Psoas muscle (tissue), 7 donors: ENCODE measurements at regions not wholly inside any gene's neighbourhood (a gene's known extent, or its start where the extent isn't known, plus 50 kb on each side); places are given as distances from the start of the nearest gene placed in this dataset.

Experiments used
- ATAC-seq, 4 donors: fragments of 200-7000 bp; cut with Tn5 transposase; one replicate each; pipeline ENCODE4 v1.9.1; 2020; ENCODE audit warnings: moderate library complexity in 3 of 4, mild to moderate bottlenecking in 2 of 4
- DNase-seq, 2 donors: peaks; one replicate each; pipeline ENCODE4 v3.0.0-alpha.2; 2020
- H3K27ac ChIP-seq: fragments of 200-600 bp; one replicate; pipeline ENCODE4 v1.8.0; 2022
- H3K27me3 ChIP-seq, 3 donors: fragments of 200-600 bp in 1 of 3; one replicate each; pipeline versions ENCODE4 v1.6.1 to v1.8.0; 2013 to 2022; ENCODE audit warnings: low read length in 2 of 3, mild to moderate bottlenecking in 2 of 3, moderate library complexity in 1 of 3; ENCODE audit not compliant: insufficient read depth in 3 of 3
- H3K36me3 ChIP-seq, 2 donors: fragments of 200-600 bp in 1 of 2; one replicate each; pipeline versions ENCODE4 v1.6.1 to v1.8.0; 2013 to 2022; ENCODE audit warnings: low read depth in 1 of 2, mild to moderate bottlenecking in 1 of 2, moderate library complexity in 1 of 2; ENCODE audit not compliant: insufficient read depth in 1 of 2
- H3K4me1 ChIP-seq: fragments of 200-600 bp; one replicate; pipeline ENCODE4 v1.8.0; 2022
- H3K4me3 ChIP-seq: fragments of 200-600 bp; one replicate; pipeline ENCODE4 v1.8.0; 2022; ENCODE audit warnings: mild to moderate bottlenecking
- H3K9me3 ChIP-seq: fragments of 200-600 bp; one replicate; pipeline ENCODE4 v1.8.0; 2022
- CTCF ChIP-seq: fragments of 200-600 bp; IDR thresholded peaks from one replicate; pipeline ENCODE4 v1.8.0; 2022; ENCODE audit warnings: antibody characterized with exemption
- WGBS, 3 donors: extraction: QIAGEN DNeasy Blood & Tissue Kit; methylation state at CpG; one replicate each; pipeline versions ENCODE4 v1.1.6 to v1.1.7; 2013; 5-methylcytosine and 5-hydroxymethylcytosine counted together
- intact Hi-C, 2 donors: fragments of 100-400 bp; cut with DNase I; formaldehyde crosslinking; loops; one replicate each; pipeline versions ENCODE4 v1.11.0 to v1.14.2; 2022
- donor health status: healthy with polysubstance abuse.
- donor health status: DM: no; HTN: no; CAD: no; lungs with moderate emphysema.
- donor health status: Bipolar disorder and iron deficiency.
- donor health status: healthy.
- donor health status: DM: yes; HTN: yes; CAD: no.
- donor health status: DM: no; HTN: no; CAD: no.
- donor health status: DM: yes; HTN: yes; CAD: no.

GRCh38 chr13:74747186-74747955 lies 613.2 kb upstream of the KLF12 start:
- H3K4me1 ChIP-seq = no peaks in the 10 kb centered on the region
- no peaks in the 10 kb centered on the region for H3K27me3 ChIP-seq
- ATAC-seq (no peak), DNase-seq (no peak)
- no peaks in the 10 kb centered on the region for H3K36me3 ChIP-seq
- no peaks in the 10 kb centered on the region for H3K9me3 ChIP-seq
- TF ChIP-seq CTCF = no peak
- no peak overlapping the region for H3K27ac ChIP-seq
- H3K4me3 ChIP-seq = no peak overlapping the region
- intact Hi-C loops = no loop called here
- WGBS, 3 donors = 61 to 66% (median 64%) methylated on average over 6 of the region's 6 CpGs

- Histone ChIP-seq H3K27me3 (no peaks in the 10 kb centered on the region), H3K27ac (no peak overlapping the region), H3K9me3 (no peaks in the 10 kb centered on the region), H3K4me1 (no peaks in the 10 kb centered on the region), H3K4me3 (no peak overlapping the region), H3K36me3 (no peaks in the 10 kb centered on the region)
- ATAC-seq = no peak
- no peak for DNase-seq
- intact Hi-C loops = no loop called here
- 50 to 55% (median 54%) methylated on average over 3 of the region's 3 CpGs for WGBS, 3 donors
- TF ChIP-seq CTCF = no peak
These were observed 609.8 kb upstream of the KLF12 start for GRCh38 chr13:74743992-74744391.

- Histone ChIP-seq H3K27ac (no peak overlapping the region), H3K27me3 (no peaks in the 10 kb centered on the region)
- no peak for TF ChIP-seq CTCF
These were observed 607.5 kb upstream of the KLF12 start for GRCh38 chr13:74741732-74742131.

GRCh38 chr13:74732736-74733385 lies 598.7 kb upstream of the KLF12 start:
- 24 to 36% (median 33%) methylated on average over 8 of the region's 8 CpGs for WGBS, 3 donors
- Histone ChIP-seq H3K27me3 (peaks cover 0 to 2% (median 0%) of the 10 kb centered on the region in 3 donors), H3K9me3 (no peaks in the 10 kb centered on the region), H3K27ac (no peak overlapping the region), H3K36me3 (no peaks in the 10 kb centered on the region), H3K4me1 (no peaks in the 10 kb centered on the region), H3K4me3 (no peak overlapping the region)
- no peak for TF ChIP-seq CTCF
- ATAC-seq = no peak
- intact Hi-C loops = no loop called here
- DNase-seq = no peak

More at GRCh38 chr13:74741732-74742131, 607.5 kb upstream of the KLF12 start:
- H3K4me1 ChIP-seq = no peaks in the 10 kb centered on the region
- 87 to 93% (median 92%) methylated on average over 3 of the region's 3 CpGs for WGBS, 3 donors
- H3K36me3 ChIP-seq = no peaks in the 10 kb centered on the region
- no peak overlapping the region for H3K4me3 ChIP-seq
- H3K9me3 ChIP-seq = no peaks in the 10 kb centered on the region
- ATAC-seq (no peak), DNase-seq (no peak)
- intact Hi-C loops = no loop called here
